Body of pancreas (tissue), 4 donors: ENCODE measurements at regions not wholly inside any gene's neighbourhood (a gene's known extent, or its start where the extent isn't known, plus 50 kb on each side); places are given as distances from the start of the nearest gene placed in this dataset.

ENCODE experiments used
- ATAC-seq: fragments of 150-250 bp; one replicate; pipeline ENCODE4 v1.9.1; 2016
- DNase-seq, 4 donors: peaks; one replicate each; pipeline ENCODE4 v3.0.0-alpha.2; 2019
- H3K27ac ChIP-seq, 4 donors: fragments of 200-600 bp; sonication (generic); 1 replicate in 3 of 4; 2 replicates in 1 of 4; pipeline versions ENCODE4 v1.5.1 to v1.6.1; 2016 to 2019; ENCODE audit warnings: mild to moderate bottlenecking in 1 of 4, mixed read lengths in 1 of 4, moderate library complexity in 1 of 4
- H3K27me3 ChIP-seq, 2 donors: fragments of 200-600 bp; sonication (generic); one replicate each; pipeline ENCODE4 v1.6.0; 2016; ENCODE audit warnings: mild to moderate bottlenecking in 1 of 2
- H3K36me3 ChIP-seq, 2 donors: fragments of 200-600 bp; sonication (generic); replicated peaks in 1 of 2; 2 replicates each; pipeline ENCODE4 v1.5.1; 2016; ENCODE audit warnings: low read depth in 2 of 2; ENCODE audit not compliant: insufficient read depth in 1 of 2
- H3K4me1 ChIP-seq: fragments of 200-600 bp; sonication (generic); one replicate; pipeline ENCODE4 v1.6.0; 2016
- H3K4me3 ChIP-seq, 2 donors: fragments of 200-600 bp; sonication (generic); 1 replicate in 1 of 2; 2 replicates in 1 of 2; pipeline ENCODE4 v1.5.1; 2016 to 2019
- H3K9me3 ChIP-seq, 3 donors: fragments of 200-600 bp; sonication (generic); 1 replicate in 2 of 3; 2 replicates in 1 of 3; pipeline ENCODE4 v1.5.1; 2016
- POLR2A ChIP-seq, 3 donors: fragments of 450-650 bp; IDR thresholded peaks; one replicate each; pipeline ENCODE4 v1.6.1; 2016; ENCODE audit warnings: antibody characterized with exemption in 3 of 3, mild to moderate bottlenecking in 2 of 3
- WGBS, 2 donors: methylation state at CpG; one replicate each; pipeline ENCODE4 v1.1.5; 2017; 5-methylcytosine and 5-hydroxymethylcytosine counted together
- intact Hi-C: fragments of 100-400 bp; cut with DNase I; formaldehyde crosslinking; loops from one replicate; pipeline ENCODE4 v1.15.1; 2023
- TF ChIP-seq, protein P1 (sequence below), 7 experiments: fragments of 450-650 bp in 4 of 7; fragments of 200-600 bp in 3 of 7; sonication (generic) in 3 of 7; IDR thresholded peaks; one replicate each; pipeline ENCODE4 v1.5.1; 2016 to 2019; ENCODE audit warnings: antibody characterized with exemption in 7 of 7

DNA sequence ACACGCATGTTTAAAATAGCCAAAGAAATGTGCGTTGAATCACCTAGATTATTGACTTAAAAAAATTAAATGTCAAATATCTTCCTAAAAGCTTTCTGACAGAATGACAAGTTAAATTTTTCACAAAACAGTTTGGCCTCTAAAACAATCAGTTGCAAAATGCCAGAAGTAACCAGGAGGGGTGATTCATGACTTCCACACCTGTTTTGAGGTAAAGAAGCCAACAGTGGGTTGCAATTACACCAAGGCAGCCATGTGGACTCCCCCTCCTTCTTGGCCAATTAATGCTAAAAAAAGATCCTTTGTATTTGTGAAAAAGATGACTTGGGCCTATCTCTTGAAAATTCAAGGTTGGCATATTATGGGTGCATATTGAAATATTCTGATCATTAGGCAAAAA, 424.8 kb downstream of the CBLN4 start:
- H3K27ac ChIP-seq: no peak overlapping the region
- no peak for DNase-seq
- no peaks in the 10 kb centered on the region for H3K36me3 ChIP-seq
- intact Hi-C loops: no loop called here
- 45 to 62% methylated on average over 2 of the region's 2 CpGs for WGBS, 2 donors
- H3K4me1 ChIP-seq: no peaks in the 10 kb centered on the region
- no peak overlapping the region for H3K4me3 ChIP-seq
- TF ChIP-seq, protein P1, sequence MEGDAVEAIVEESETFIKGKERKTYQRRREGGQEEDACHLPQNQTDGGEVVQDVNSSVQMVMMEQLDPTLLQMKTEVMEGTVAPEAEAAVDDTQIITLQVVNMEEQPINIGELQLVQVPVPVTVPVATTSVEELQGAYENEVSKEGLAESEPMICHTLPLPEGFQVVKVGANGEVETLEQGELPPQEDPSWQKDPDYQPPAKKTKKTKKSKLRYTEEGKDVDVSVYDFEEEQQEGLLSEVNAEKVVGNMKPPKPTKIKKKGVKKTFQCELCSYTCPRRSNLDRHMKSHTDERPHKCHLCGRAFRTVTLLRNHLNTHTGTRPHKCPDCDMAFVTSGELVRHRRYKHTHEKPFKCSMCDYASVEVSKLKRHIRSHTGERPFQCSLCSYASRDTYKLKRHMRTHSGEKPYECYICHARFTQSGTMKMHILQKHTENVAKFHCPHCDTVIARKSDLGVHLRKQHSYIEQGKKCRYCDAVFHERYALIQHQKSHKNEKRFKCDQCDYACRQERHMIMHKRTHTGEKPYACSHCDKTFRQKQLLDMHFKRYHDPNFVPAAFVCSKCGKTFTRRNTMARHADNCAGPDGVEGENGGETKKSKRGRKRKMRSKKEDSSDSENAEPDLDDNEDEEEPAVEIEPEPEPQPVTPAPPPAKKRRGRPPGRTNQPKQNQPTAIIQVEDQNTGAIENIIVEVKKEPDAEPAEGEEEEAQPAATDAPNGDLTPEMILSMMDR (IDR thresholded peaks at IDR 0.05): no peak
- no peak for TF ChIP-seq POLR2A (IDR thresholded peaks at IDR 0.05)
- H3K9me3 ChIP-seq: no peaks in the 10 kb centered on the region
- no peaks in the 10 kb centered on the region for H3K27me3 ChIP-seq
- ATAC-seq: no peak

DNA sequence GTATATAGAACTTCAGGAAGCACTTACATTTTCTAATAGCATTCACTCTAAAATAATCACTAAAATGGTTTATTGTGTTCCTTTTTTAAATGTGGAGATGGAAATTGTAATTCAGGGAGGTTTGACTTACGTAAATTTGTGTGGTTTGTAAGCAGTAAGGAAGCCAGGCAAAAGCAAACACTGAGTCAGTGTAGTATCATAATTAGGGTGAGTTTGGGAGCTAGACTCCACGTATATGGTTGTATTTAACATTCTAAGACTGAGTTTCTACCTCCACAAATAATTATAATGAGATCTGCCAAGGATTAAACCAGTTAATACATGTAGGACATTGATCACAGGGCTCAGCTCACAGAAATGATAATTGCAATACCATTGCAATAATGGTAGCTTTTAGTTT, 425.5 kb downstream of the CBLN4 start:
- no peaks in the 10 kb centered on the region for H3K4me1 ChIP-seq
- intact Hi-C loops: no loop called here
- ATAC-seq: no peak
- no peak for DNase-seq
- WGBS, 2 donors: 55 to 62% methylated on average over 2 of the region's 2 CpGs
- H3K27me3 ChIP-seq: no peaks in the 10 kb centered on the region
- H3K4me3 ChIP-seq: no peak overlapping the region
- no peaks in the 10 kb centered on the region for H3K9me3 ChIP-seq
- no peak overlapping the region for H3K27ac ChIP-seq
- no peaks in the 10 kb centered on the region for H3K36me3 ChIP-seq
- no peak for TF ChIP-seq POLR2A (IDR thresholded peaks at IDR 0.05)
- TF ChIP-seq, protein P1 (IDR thresholded peaks at IDR 0.05): no peak

DNA sequence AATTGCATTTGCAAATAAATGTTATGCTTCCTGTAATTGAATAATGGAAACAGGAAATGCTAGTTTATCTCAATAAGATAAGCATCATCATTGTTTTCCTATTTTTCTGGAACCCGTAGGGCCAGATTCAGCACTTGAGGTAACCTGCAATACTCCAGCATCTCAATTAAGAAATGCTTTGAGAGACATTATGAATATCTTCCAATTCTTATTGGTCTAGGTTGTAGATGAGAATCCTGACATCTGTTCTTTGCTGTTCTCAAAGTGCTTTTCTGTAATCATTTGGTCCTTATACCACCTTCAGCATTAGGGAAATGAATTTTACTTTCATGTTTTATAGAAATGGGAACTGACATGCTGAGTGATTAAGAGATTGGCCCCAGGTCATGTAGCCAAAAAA, 428.3 kb downstream of the CBLN4 start:
- 12 to 28% methylated on average over 1 of the region's 1 CpG for WGBS, 2 donors
- Histone ChIP-seq H3K27ac (no peak overlapping the region), H3K27me3 (no peaks in the 10 kb centered on the region), H3K9me3 (no peaks in the 10 kb centered on the region), H3K36me3 (no peaks in the 10 kb centered on the region), H3K4me3 (no peak overlapping the region), H3K4me1 (no peaks in the 10 kb centered on the region)
- no peak for DNase-seq
- TF ChIP-seq, protein P1 (IDR thresholded peaks at IDR 0.05): no peak
- TF ChIP-seq POLR2A (IDR thresholded peaks at IDR 0.05): no peak
- no peak for ATAC-seq
- intact Hi-C loops: no loop called here

DNA sequence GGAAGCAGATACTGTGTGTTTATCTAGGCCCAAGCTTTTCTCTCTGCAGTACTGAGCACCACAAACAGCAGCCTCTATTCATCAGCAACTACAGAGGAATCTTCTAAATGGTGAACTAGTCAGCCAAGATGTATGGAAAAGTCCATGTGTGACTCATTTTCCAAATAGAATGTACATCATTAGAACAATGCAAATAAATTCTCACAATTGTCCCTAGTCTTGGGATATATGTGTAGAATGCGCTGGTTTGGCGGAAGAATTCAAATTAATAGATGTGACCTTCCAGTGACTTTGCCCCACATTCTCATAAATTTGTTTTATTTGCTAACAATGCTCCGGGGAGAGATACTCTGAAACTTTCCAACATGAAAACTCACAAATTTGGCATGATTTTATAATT, 436.2 kb downstream of the CBLN4 start:
- intact Hi-C loops: no loop called here
- H3K36me3 ChIP-seq: no peaks in the 10 kb centered on the region
- no peak overlapping the region for H3K27ac ChIP-seq
- DNase-seq (no peak), ATAC-seq (no peak)
- TF ChIP-seq, protein P1 (IDR thresholded peaks at IDR 0.05): no peak
- no peak for TF ChIP-seq POLR2A (IDR thresholded peaks at IDR 0.05)
- no peaks in the 10 kb centered on the region for H3K4me1 ChIP-seq
- no peak overlapping the region for H3K4me3 ChIP-seq
- 63 to 71% methylated on average over 3 of the region's 3 CpGs for WGBS, 2 donors
- H3K27me3 ChIP-seq: no peaks in the 10 kb centered on the region
- no peaks in the 10 kb centered on the region for H3K9me3 ChIP-seq

DNA sequence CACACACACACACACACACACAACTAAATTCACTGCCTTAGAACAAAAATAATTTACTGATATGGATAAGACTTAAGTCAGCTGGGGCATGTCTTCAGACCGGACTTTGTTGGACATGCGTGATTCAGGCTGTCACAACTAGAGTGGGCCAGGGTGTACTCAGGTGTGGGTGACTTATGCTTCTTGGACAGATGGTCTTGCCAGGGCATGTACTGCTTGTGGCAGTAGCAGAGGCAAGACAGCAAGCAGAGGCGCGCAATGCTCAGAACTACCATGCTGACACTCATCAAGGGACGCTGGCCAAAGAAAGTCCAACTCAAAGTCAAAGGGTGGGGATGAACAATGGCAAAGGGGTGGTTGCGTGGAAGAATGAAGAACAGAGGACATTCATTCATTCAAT, 437.5 kb downstream of the CBLN4 start:
- WGBS, 2 donors: 83 to 93% methylated on average over 6 of the region's 6 CpGs
- intact Hi-C loops: no loop called here
- DNase-seq (no peak), ATAC-seq (no peak)
- Histone ChIP-seq H3K9me3 (no peaks in the 10 kb centered on the region), H3K4me1 (no peaks in the 10 kb centered on the region), H3K4me3 (no peak overlapping the region), H3K36me3 (no peaks in the 10 kb centered on the region), H3K27ac (no peak overlapping the region), H3K27me3 (no peaks in the 10 kb centered on the region)
- TF ChIP-seq POLR2A (IDR thresholded peaks at IDR 0.05): no peak
- TF ChIP-seq, protein P1 (IDR thresholded peaks at IDR 0.05): no peak
